ENCODE measurements at regions not wholly inside any gene's neighbourhood (a gene's known extent, or its start where the extent isn't known, plus 50 kb on each side); places are given as distances from the start of the nearest gene placed in this dataset.

DNA sequence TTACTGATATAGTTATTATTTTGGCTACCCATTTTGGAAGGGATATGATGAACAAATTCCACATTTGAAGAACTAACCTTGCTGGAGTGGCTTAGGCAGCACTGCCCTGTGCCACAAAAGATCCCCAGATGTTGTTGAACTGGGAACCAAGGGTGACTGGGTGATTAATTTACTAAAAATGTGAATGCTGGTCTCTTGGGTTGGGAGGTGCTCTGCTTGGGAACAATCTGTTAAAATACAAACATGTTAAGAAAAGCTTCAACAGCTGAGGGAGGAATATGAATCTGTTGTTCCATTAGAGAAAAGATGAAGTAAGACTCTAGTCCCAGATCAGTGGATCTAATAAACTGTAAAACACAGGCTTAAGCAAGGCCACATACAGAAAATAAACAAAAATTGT, 1860.1 kb downstream of the SUCLG1 start:
- no peak for TF ChIP-seq RAD21 (conservative IDR thresholded peaks at IDR 0.05 in 1 of 2, IDR thresholded peaks at IDR 0.05 in 1 of 2)
- no peak for TF ChIP-seq CEBPB (IDR thresholded peaks at IDR 0.05)
- TF ChIP-seq ESRRA (IDR thresholded peaks at IDR 0.05; ENCODE audit: borderline replicate concordance, low read length), result no peak
- no peak for TF ChIP-seq EHMT2 (IDR thresholded peaks at IDR 0.05; ENCODE audit: low read depth)
- no peak for TF ChIP-seq HOXA7 (CRISPR knock-in tag; IDR thresholded peaks at IDR 0.05)
- TF ChIP-seq, protein P1, sequence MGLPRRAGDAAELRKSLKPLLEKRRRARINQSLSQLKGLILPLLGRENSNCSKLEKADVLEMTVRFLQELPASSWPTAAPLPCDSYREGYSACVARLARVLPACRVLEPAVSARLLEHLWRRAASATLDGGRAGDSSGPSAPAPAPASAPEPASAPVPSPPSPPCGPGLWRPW (IDR thresholded peaks at IDR 0.05), result no peak
- no peak for TF ChIP-seq RARB (CRISPR knock-in tag; IDR thresholded peaks at IDR 0.05)
- TF ChIP-seq, protein P2, sequence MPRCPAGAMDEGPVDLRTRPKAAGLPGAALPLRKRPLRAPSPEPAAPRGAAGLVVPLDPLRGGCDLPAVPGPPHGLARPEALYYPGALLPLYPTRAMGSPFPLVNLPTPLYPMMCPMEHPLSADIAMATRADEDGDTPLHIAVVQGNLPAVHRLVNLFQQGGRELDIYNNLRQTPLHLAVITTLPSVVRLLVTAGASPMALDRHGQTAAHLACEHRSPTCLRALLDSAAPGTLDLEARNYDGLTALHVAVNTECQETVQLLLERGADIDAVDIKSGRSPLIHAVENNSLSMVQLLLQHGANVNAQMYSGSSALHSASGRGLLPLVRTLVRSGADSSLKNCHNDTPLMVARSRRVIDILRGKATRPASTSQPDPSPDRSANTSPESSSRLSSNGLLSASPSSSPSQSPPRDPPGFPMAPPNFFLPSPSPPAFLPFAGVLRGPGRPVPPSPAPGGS (IDR thresholded peaks at IDR 0.05), result no peak
- no peak for TF ChIP-seq TP53 (CRISPR knock-in tag; IDR thresholded peaks at IDR 0.05)
- TF ChIP-seq EP300 (IDR thresholded peaks at IDR 0.05), result no peak
- no peak for TF ChIP-seq MAZ (IDR thresholded peaks at IDR 0.05; ENCODE audit: borderline replicate concordance, low read depth, low read length)
- no peak for TF ChIP-seq FOSL2 (IDR thresholded peaks at IDR 0.05)
- TF ChIP-seq FOSL2 (CRISPR knock-in tag; IDR thresholded peaks at IDR 0.05), result no peak
- TF ChIP-seq TFCP2L1 (CRISPR knock-in tag; IDR thresholded peaks at IDR 0.05), result no peak
- TF ChIP-seq MYC (IDR thresholded peaks at IDR 0.05; ENCODE audit: borderline replicate concordance, low read length), result no peak
- TF ChIP-seq GATA3 (IDR thresholded peaks at IDR 0.05; ENCODE audit: borderline replicate concordance), result no peak
- TF ChIP-seq ZNF302 (CRISPR knock-in tag; IDR thresholded peaks at IDR 0.05), result no peak
- ChIA-PET CTCF (no interaction called here), POLR2A (no interaction called here)
- DNase-seq (ENCODE audit: low read depth in 1 of 2, low spot score in 1 of 2) (no peak), ATAC-seq (no peak), FAIRE-seq (no peak)
- no peaks in the 10 kb centered on the region for H3K4me1 ChIP-seq
- no peak overlapping the region for H3K4me3 ChIP-seq
- no peak overlapping the region for H3K27ac ChIP-seq
- peaks cover 7% of the 10 kb centered on the region for H3K9me3 ChIP-seq
- H3K4me2 ChIP-seq, result no peak overlapping the region

DNA sequence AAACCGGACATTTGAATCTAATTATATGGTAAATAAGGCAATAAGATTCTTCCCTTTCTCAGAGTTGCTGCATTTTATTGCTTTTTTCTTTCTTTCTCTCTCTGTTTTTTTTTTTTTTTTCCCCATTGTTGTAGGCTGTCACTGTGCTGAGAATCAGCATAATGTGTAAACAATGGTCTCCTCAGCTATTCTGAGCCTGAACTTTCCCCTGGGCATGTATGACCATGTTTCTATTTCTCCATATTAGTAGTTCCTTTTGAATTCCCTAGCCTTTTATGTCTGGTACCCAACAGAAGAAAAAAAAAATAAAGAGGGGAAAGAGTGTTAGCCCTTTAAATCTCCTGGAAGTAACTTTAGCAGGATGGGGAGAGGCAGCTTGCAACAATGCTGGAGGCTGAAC, 1862.5 kb downstream of the SUCLG1 start:
- TF ChIP-seq ZC3H11A (IDR thresholded peaks at IDR 0.05) (no peak), POLR2A (IDR thresholded peaks at IDR 0.05; ENCODE audit: low read length) (no peak), HOXB13 (CRISPR knock-in tag; IDR thresholded peaks at IDR 0.05; ENCODE audit: low read depth) (no peak), NPAS2 (CRISPR knock-in tag; IDR thresholded peaks at IDR 0.05; ENCODE audit: borderline replicate concordance) (no peak), ESRRA (IDR thresholded peaks at IDR 0.05; ENCODE audit: borderline replicate concordance, low read length) (no peak), RNF2 (IDR thresholded peaks at IDR 0.05; ENCODE audit: borderline replicate concordance, low read depth) (no peak), MAFK (IDR thresholded peaks at IDR 0.05; ENCODE audit: partially characterized antibody) (no peak), TP53 (CRISPR knock-in tag; IDR thresholded peaks at IDR 0.05) (no peak), FOXS1 (CRISPR knock-in tag; IDR thresholded peaks at IDR 0.05) (no peak), BHLHE40 (IDR thresholded peaks at IDR 0.05; ENCODE audit: low read depth, low read length) (no peak)
- TF ChIP-seq, protein P3, sequence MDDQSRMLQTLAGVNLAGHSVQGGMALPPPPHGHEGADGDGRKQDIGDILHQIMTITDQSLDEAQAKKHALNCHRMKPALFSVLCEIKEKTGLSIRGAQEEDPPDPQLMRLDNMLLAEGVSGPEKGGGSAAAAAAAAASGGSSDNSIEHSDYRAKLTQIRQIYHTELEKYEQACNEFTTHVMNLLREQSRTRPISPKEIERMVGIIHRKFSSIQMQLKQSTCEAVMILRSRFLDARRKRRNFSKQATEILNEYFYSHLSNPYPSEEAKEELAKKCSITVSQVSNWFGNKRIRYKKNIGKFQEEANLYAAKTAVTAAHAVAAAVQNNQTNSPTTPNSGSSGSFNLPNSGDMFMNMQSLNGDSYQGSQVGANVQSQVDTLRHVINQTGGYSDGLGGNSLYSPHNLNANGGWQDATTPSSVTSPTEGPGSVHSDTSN (IDR thresholded peaks at IDR 0.05), result no peak
- TF ChIP-seq, protein P1 (IDR thresholded peaks at IDR 0.05), result no peak
- TF ChIP-seq, protein P4, sequence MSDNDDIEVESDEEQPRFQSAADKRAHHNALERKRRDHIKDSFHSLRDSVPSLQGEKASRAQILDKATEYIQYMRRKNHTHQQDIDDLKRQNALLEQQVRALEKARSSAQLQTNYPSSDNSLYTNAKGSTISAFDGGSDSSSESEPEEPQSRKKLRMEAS (IDR thresholded peaks at IDR 0.05), result no peak
- ChIA-PET POLR2A (no interaction called here), CTCF (no interaction called here)
- WGBS (ENCODE audit: missing lambda C conversion rate), result 5% methylated on average over 1 of the region's 1 CpG
- H3K27ac ChIP-seq, result no peak overlapping the region
- H3K4me2 ChIP-seq, result no peak overlapping the region
- FAIRE-seq (no peak), DNase-seq (ENCODE audit: low read depth in 1 of 2, low spot score in 1 of 2) (no peak), ATAC-seq (no peak)
- H3K9me3 ChIP-seq, result peaks cover 7% of the 10 kb centered on the region
- H3K4me3 ChIP-seq, result no peak overlapping the region
- H3K4me1 ChIP-seq, result no peaks in the 10 kb centered on the region
